Fibroblast of the aortic adventitia (primary cell): ENCODE measurements at regions not wholly inside any gene's neighbourhood (a gene's known extent, or its start where the extent isn't known, plus 50 kb on each side); places are given as distances from the start of the nearest gene placed in this dataset.
A peak's percentile ranks its signal among the peaks of the same experiment; 100 is the strongest.

Experiments used
- DNase-seq: peaks from one replicate; pipeline ENCODE4 v3.0.0-alpha.2; 2010; ENCODE audit warnings: low read depth
- H3K4me3 ChIP-seq: 2 replicates; pipeline ENCODE4 v1.5.1; 2011; ENCODE audit warnings: low read depth, mild to moderate bottlenecking, control low read depth, low read length, moderate library complexity
- TF ChIP-seq, protein P1 (sequence below): IDR thresholded peaks from 2 replicates; pipeline ENCODE4 v1.5.1; 2011; ENCODE audit warnings: mild to moderate bottlenecking, low read length, control low read depth, inconsistent platforms; ENCODE audit not compliant: insufficient read depth

GRCh38 chr11:104246590-104246989 is 82.6 kb upstream of the PDGFD start:
- TF ChIP-seq, protein P1, sequence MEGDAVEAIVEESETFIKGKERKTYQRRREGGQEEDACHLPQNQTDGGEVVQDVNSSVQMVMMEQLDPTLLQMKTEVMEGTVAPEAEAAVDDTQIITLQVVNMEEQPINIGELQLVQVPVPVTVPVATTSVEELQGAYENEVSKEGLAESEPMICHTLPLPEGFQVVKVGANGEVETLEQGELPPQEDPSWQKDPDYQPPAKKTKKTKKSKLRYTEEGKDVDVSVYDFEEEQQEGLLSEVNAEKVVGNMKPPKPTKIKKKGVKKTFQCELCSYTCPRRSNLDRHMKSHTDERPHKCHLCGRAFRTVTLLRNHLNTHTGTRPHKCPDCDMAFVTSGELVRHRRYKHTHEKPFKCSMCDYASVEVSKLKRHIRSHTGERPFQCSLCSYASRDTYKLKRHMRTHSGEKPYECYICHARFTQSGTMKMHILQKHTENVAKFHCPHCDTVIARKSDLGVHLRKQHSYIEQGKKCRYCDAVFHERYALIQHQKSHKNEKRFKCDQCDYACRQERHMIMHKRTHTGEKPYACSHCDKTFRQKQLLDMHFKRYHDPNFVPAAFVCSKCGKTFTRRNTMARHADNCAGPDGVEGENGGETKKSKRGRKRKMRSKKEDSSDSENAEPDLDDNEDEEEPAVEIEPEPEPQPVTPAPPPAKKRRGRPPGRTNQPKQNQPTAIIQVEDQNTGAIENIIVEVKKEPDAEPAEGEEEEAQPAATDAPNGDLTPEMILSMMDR: no peak
- H3K4me3 ChIP-seq: no peak overlapping the region
- DNase-seq: no peak

- H3K4me3 ChIP-seq: no peak overlapping the region
- DNase-seq: no peak
- TF ChIP-seq, protein P1: no peak
Observed at GRCh38 chr11:104238916-104239315, 75.0 kb upstream of the PDGFD start.

- TF ChIP-seq, protein P1: no peak
- DNase-seq: no peak
- H3K4me3 ChIP-seq: no peak overlapping the region
Observed at GRCh38 chr11:104225047-104225446, 61.1 kb upstream of the PDGFD start.

DNA sequence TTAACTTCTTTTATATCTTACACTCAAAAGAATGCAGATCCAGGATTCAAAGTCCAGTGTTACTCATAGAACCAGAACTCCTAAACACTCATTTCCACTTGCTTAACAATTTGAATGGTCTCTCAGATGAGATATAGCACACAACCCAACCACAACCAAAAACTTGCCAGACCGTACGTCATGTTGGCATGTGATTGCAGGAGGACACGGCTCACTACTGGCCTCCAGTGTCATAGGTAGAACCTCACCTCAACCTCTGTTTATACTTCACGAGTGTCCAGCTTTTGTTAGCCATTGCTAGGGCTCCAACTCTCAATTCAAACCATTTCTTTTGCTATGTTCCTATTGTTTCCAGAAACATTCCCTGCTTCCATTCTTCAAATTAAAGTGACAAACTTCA is 58.5 kb upstream of the PDGFD start:
- no peak overlapping the region for H3K4me3 ChIP-seq
- DNase-seq: peak; percentile 5
- TF ChIP-seq, protein P1: no peak

- TF ChIP-seq, protein P1: no peak
- no peak overlapping the region for H3K4me3 ChIP-seq
- DNase-seq: no peak
Observed at GRCh38 chr11:104221455-104221854, 57.5 kb upstream of the PDGFD start.

DNA sequence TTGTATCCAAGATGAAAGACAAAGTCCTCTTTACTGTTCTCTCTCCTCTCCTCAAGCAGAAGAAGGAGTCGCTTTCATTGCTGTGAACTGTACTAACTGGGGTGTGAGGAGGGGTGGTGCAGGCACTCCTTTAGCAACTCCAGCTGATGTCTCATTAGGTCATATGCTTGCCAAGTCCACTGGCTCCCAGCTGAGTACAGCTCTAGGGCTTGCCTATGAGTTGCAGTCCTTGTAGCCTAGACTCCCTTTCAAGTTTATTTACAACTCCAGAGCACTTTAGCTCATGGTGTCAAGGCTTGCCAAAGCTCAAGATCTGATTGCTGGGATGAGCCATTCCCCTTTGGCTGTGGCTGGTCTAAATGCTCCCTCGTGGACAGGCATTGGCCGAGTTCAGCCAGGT is 55.1 kb upstream of the PDGFD start:
- no peak overlapping the region for H3K4me3 ChIP-seq
- TF ChIP-seq, protein P1: no peak
- DNase-seq: peak; percentile 46

- TF ChIP-seq, protein P1: no peak
- H3K4me3 ChIP-seq: no peak overlapping the region
- no peak for DNase-seq
Observed at GRCh38 chr11:104214517-104214916, 50.6 kb upstream of the PDGFD start.
